ENCODE measurements at regions not wholly inside any gene's neighbourhood (a gene's known extent, or its start where the extent isn't known, plus 50 kb on each side); places are given as distances from the start of the nearest gene placed in this dataset.

DNA sequence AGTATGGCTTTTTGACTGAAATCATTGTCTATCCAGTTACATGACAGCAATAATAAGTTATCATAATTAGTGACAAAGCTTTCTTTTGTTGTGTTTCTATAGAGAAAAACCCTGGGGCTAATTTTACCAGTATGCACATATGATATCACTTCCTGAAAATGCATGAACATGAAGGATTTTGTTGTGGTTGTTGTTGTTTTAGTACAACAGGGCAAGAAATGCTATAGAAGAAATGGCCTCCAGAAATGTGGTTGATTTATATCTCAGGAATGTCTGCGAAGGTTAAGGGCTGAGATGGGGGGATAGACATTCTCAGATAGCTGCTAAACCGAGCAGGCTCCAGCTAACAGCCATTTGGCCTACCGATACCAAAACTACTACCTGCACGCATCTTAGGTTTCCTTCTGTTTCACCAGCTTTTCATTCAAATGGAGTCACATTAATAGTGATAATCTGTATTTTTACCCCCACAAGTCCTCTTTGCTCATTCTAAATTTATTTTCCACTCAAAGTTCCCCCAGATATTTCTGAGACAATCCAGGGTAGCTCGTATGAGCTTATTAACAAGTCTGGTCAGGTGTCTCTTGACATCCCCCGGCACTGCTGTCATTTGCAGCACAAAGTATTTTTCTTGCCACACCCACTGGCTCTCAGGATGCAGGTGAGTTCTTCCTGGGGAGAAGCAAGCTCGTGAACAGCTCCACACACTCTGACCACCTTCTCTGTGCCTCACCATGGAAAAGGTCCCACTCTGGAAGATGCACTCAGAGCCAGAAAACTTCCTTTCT is 232.4 kb upstream of the GAS1 start (continued):
- TF ChIP-seq ZNF462 (CRISPR knock-in tag; IDR thresholded peaks at IDR 0.05) = no peak
- no peak for TF ChIP-seq CTCF (conservative IDR thresholded peaks at IDR 0.05; ENCODE audit: low read depth in 2 of 2)

GRCh38 chr9:87180361-87180760 is 233.1 kb upstream of the GAS1 start:
- no peak for TF ChIP-seq ZNF114 (CRISPR knock-in tag; IDR thresholded peaks at IDR 0.05)
- no peaks in the 10 kb centered on the region for H4K20me1 ChIP-seq (replicated peaks; ENCODE audit: insufficient read depth)
- no peak overlapping the region for H3K27ac ChIP-seq (ENCODE audit: low read depth)
- H3K79me2 ChIP-seq (replicated peaks; ENCODE audit: insufficient read depth) = no peaks in the 10 kb centered on the region
- peak overlapping the region; percentile 44; the same call in 1 of the 2 replicates for H2AFZ ChIP-seq
- H3K27me3 Mint-ChIP-seq (ENCODE audit: insufficient read depth, low read depth, poor library complexity) = peaks cover 4% of the 10 kb centered on the region
- no peak overlapping the region for H3K4me3 ChIP-seq
- H3K27ac Mint-ChIP-seq = no peak overlapping the region
- H3F3A ChIP-seq (replicated peaks; ENCODE audit: low read depth) = no peaks in the 10 kb centered on the region
- H3K36me3 ChIP-seq (ENCODE audit: insufficient read depth) = no peaks in the 10 kb centered on the region
- ATAC-seq (no peak), DNase-seq (ENCODE audit: low spot score) (no peak)
- no peaks in the 10 kb centered on the region for H3K27me3 ChIP-seq (ENCODE audit: insufficient read depth)
- no peak overlapping the region for H3K4me3 Mint-ChIP-seq
- no peak overlapping the region for H3K4me2 ChIP-seq
- H3K36me3 Mint-ChIP-seq (ENCODE audit: low read depth) = no peaks in the 10 kb centered on the region
- 0 out of 3 replicates have a peak, but pooled peaks cover 4% of the 10 kb centered on the region for H3K9me3 Mint-ChIP-seq
- peaks cover 13% of the 10 kb centered on the region; the same call in 2 of the 3 replicates for H3K4me1 Mint-ChIP-seq
- H3K9me2 ChIP-seq (ENCODE audit: insufficient read depth) = peaks cover 10% of the 10 kb centered on the region; the same call in 1 of the 2 replicates
- H3K4me1 ChIP-seq (ENCODE audit: insufficient read depth) = no peaks in the 10 kb centered on the region
